Osteocyte (in vitro differentiated cells): ENCODE measurements at regions not wholly inside any gene's neighbourhood (a gene's known extent, or its start where the extent isn't known, plus 50 kb on each side); places are given as distances from the start of the nearest gene placed in this dataset.

Experiments
- DNase-seq: peaks from one replicate; pipeline ENCODE4 v3.0.0; 2021; ENCODE audit warnings: mixed read lengths; ENCODE audit not compliant: unreplicated experiment; ENCODE audit errors: extremely low spot score
- H3K27ac Mint-ChIP-seq: one replicate; pipeline ENCODE4 v1.8.0; 2021; ENCODE audit warnings: mild to moderate bottlenecking, mixed read lengths; ENCODE audit not compliant: unreplicated experiment
- H3K27me3 Mint-ChIP-seq: one replicate; pipeline ENCODE4 v1.8.0; 2021; ENCODE audit warnings: mixed read lengths; ENCODE audit not compliant: unreplicated experiment
- H3K36me3 Mint-ChIP-seq: one replicate; pipeline ENCODE4 v1.8.0; 2021; ENCODE audit warnings: mixed read lengths; ENCODE audit not compliant: unreplicated experiment
- H3K4me1 Mint-ChIP-seq: one replicate; pipeline ENCODE4 v1.8.0; 2021; ENCODE audit warnings: mixed read lengths; ENCODE audit not compliant: unreplicated experiment
- H3K4me3 Mint-ChIP-seq: one replicate; pipeline ENCODE4 v1.8.0; 2021; ENCODE audit warnings: mild to moderate bottlenecking, moderate library complexity, mixed read lengths; ENCODE audit not compliant: unreplicated experiment
- H3K9me3 Mint-ChIP-seq: one replicate; pipeline ENCODE4 v1.8.0; 2021; ENCODE audit warnings: mixed read lengths; ENCODE audit not compliant: unreplicated experiment
- CTCF ChIP-seq: fragments of 200-600 bp; sonication (generic); IDR thresholded peaks from 2 replicates; pipeline ENCODE4 v1.5.0; 2021; ENCODE audit warnings: antibody characterized with exemption, mild to moderate bottlenecking, moderate library complexity

DNA sequence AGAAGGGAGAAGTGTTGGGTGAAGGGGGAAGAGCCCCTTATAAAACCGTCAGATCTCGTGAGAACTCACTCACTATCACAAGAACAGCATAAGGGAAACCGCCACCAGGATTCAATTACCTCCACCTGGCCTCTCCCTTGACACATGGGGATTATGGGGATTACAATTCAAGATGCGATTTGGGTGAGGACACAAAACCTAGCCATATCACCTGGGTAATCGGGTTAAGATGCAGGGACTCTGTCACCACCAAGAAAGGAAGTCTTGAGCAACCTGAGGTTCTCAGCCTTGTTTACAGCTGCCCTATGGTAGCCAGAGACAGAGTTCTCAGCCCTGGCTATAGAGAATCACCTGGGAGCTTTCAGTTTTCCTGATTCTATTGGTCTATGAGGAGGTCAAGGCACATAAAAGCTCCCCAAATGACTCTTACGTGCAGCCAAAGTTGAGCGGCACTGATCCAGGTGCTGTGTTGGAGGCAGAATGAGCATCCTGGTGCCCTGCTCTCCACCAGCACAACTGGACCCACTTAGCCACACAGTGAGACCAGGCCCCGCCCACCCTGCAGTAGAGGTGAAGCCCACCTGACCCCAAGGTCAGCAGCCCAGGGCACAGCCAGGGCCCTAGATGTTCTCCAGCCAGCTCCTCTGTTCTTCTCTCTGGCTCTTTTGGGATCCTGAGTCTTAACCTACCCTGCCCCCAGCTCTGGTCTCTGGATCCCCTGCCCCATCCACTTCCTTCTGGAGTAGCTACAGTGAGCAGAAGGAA, 138.5 kb upstream of the CDH5 start:
- H3K4me1 Mint-ChIP-seq: peaks cover 27% of the 10 kb centered on the region
- H3K36me3 Mint-ChIP-seq: no peaks in the 10 kb centered on the region
- TF ChIP-seq CTCF: no peak
- H3K27ac Mint-ChIP-seq: no peak overlapping the region
- no peak overlapping the region for H3K4me3 Mint-ChIP-seq
- no peaks in the 10 kb centered on the region for H3K9me3 Mint-ChIP-seq
- DNase-seq: no peak
- H3K27me3 Mint-ChIP-seq: peaks cover 8% of the 10 kb centered on the region

- Mint-ChIP-seq H3K4me1 (peaks cover 32% of the 10 kb centered on the region), H3K9me3 (no peaks in the 10 kb centered on the region), H3K27ac (no peak overlapping the region), H3K27me3 (peaks cover 8% of the 10 kb centered on the region), H3K36me3 (no peaks in the 10 kb centered on the region), H3K4me3 (no peak overlapping the region)
- DNase-seq: no peak
- no peak for TF ChIP-seq CTCF
Observed at GRCh38 chr16:66226762-66227161, 139.7 kb upstream of the CDH5 start.

- no peak for TF ChIP-seq CTCF
- no peak overlapping the region for H3K27ac Mint-ChIP-seq
- H3K9me3 Mint-ChIP-seq: no peaks in the 10 kb centered on the region
- H3K36me3 Mint-ChIP-seq: no peaks in the 10 kb centered on the region
- H3K4me3 Mint-ChIP-seq: no peak overlapping the region
- no peak for DNase-seq
- H3K27me3 Mint-ChIP-seq: peaks cover 1% of the 10 kb centered on the region
- H3K4me1 Mint-ChIP-seq: peaks cover 34% of the 10 kb centered on the region
Observed at GRCh38 chr16:66225696-66226095, 140.8 kb upstream of the CDH5 start.

DNA sequence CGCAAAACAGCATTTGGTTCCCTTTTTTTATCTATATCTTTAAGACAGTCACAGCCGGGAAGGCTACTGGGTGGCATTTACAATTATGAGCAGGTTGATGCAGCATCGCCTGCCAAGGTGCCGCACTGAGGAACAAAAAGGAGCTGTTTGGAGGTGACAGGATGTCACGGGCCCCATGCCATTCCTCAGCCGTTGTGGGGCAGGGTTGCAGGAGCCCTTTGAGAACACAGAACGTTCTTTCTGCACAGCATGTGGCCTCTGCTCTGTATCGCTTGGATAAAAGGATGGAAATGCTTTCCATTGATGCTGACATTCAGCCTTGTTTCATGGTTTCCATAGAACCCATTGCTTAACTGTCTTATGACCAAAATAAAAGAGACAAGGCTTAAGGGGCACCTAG, 141.9 kb upstream of the CDH5 start:
- DNase-seq: no peak
- H3K27me3 Mint-ChIP-seq: no peaks in the 10 kb centered on the region
- no peaks in the 10 kb centered on the region for H3K36me3 Mint-ChIP-seq
- no peak for TF ChIP-seq CTCF
- no peak overlapping the region for H3K27ac Mint-ChIP-seq
- H3K4me3 Mint-ChIP-seq: no peak overlapping the region
- no peaks in the 10 kb centered on the region for H3K9me3 Mint-ChIP-seq
- H3K4me1 Mint-ChIP-seq: peaks cover 37% of the 10 kb centered on the region

DNA sequence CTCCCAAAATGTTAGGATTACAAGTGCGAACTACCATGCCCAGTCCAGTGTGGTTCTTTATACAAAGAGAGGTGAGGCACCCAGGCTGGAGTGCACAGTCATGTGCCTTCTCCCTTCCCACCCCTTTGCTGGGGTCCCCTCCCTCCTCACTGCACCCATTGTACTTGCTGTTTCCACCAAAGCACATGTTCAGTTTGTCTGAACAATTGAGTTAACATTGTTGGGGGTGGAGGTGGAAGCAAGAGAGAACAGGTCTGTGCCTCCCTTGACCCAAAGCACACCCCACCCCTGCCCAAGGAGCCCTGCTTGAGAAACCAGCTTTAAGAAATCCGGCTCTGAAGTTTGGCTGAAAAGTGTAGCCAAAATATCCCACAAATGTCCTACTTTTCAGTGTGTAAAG, 142.3 kb upstream of the CDH5 start:
- no peak overlapping the region for H3K4me3 Mint-ChIP-seq
- TF ChIP-seq CTCF: no peak
- no peaks in the 10 kb centered on the region for H3K27me3 Mint-ChIP-seq
- no peak for DNase-seq
- no peaks in the 10 kb centered on the region for H3K36me3 Mint-ChIP-seq
- H3K9me3 Mint-ChIP-seq: no peaks in the 10 kb centered on the region
- H3K4me1 Mint-ChIP-seq: peaks cover 35% of the 10 kb centered on the region
- H3K27ac Mint-ChIP-seq: peak overlapping the region; percentile 23
